ENCODE measurements at regions not wholly inside any gene's neighbourhood (a gene's known extent, or its start where the extent isn't known, plus 50 kb on each side); places are given as distances from the start of the nearest gene placed in this dataset.

DNA sequence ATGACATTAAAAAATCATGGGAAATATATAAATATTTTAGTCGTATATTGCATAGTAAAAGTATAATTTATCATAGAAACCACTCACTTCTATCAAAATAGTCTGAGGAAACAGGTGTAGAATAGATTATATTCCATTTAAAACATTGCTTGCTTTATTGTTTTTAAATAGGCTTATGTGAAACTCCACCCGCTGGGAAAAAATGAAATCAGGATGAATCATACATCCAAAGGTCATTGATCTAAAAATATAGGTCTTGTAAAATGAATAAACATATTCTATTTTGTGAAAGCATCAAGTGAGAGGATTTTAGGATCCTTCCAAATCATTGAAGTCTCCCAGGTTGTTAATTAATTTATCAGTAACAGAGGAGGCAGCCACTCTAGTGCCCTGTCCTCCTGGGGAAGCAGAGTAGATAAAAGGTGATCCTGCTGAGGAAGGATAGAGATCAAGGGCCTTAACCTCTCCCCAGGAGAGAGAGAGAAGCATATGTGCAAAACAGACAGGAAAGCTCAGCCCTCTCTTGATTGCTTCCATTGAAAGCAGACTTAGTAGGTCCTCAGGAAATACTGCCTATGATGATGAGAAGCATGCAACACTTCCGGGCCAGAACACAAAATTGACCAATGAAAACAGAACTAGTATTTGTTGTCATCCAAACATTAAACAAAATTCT lies 96.8 kb upstream of the MAP9 start:
- no peak overlapping the region for H3K27ac ChIP-seq (ENCODE audit: low read depth, low read length)
- H4K20me1 ChIP-seq (ENCODE audit: insufficient read depth, low read length) = no peaks in the 10 kb centered on the region
- no peaks in the 10 kb centered on the region for H3K27me3 ChIP-seq (ENCODE audit: insufficient read depth, low read length)
- H2AFZ ChIP-seq (ENCODE audit: low read length) = no peak overlapping the region
- H3K79me2 ChIP-seq (ENCODE audit: insufficient read depth, low read length) = no peaks in the 10 kb centered on the region
- no peaks in the 10 kb centered on the region for H3K4me1 ChIP-seq (ENCODE audit: insufficient read depth, low read length)
- no peak overlapping the region for H3K4me2 ChIP-seq (ENCODE audit: insufficient read depth, low read length)
- no peaks in the 10 kb centered on the region for H3K9me3 ChIP-seq (ENCODE audit: low read depth, low read length)
- TF ChIP-seq CTCF (IDR thresholded peaks at IDR 0.05; ENCODE audit: extremely low read depth, low read depth, low read length) = no peak
- DNase-seq (ENCODE audit: insufficient read length, low spot score, missing footprints) = no peak
- no peak overlapping the region for H3K4me3 ChIP-seq (ENCODE audit: insufficient read depth, low read length)
- no peaks in the 10 kb centered on the region for H3K36me3 ChIP-seq (ENCODE audit: insufficient read depth, low read length)

DNA sequence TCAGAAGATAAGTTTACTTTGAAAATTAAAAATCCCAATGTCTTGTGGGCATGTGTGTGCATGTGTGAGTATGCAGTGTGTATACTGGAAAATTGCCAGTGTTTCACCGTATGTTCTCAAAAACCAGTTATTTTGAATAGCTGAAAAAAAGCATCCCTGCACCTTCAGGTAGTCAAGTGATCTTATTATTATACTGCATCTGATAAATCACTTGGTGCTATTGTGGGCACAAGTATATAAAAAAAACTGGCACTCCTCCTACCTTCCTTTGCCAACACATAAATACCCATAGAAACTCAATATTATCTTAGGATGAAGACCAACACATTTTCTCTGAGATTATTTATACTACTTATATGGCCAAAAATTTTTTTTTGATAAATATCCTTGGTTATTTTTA lies 91.5 kb upstream of the MAP9 start:
- no peak overlapping the region for H3K27ac ChIP-seq (ENCODE audit: low read depth, low read length)
- H3K36me3 ChIP-seq (ENCODE audit: insufficient read depth, low read length) = no peaks in the 10 kb centered on the region
- no peak overlapping the region for H2AFZ ChIP-seq (ENCODE audit: low read length)
- no peaks in the 10 kb centered on the region for H4K20me1 ChIP-seq (ENCODE audit: insufficient read depth, low read length)
- no peak overlapping the region for H3K4me3 ChIP-seq (ENCODE audit: insufficient read depth, low read length)
- H3K79me2 ChIP-seq (ENCODE audit: insufficient read depth, low read length) = no peaks in the 10 kb centered on the region
- H3K27me3 ChIP-seq (ENCODE audit: insufficient read depth, low read length) = no peaks in the 10 kb centered on the region
- no peak overlapping the region for H3K4me2 ChIP-seq (ENCODE audit: insufficient read depth, low read length)
- DNase-seq (ENCODE audit: insufficient read length, low spot score, missing footprints) = no peak
- no peaks in the 10 kb centered on the region for H3K9me3 ChIP-seq (ENCODE audit: low read depth, low read length)
- no peaks in the 10 kb centered on the region for H3K4me1 ChIP-seq (ENCODE audit: insufficient read depth, low read length)
- TF ChIP-seq CTCF (IDR thresholded peaks at IDR 0.05; ENCODE audit: extremely low read depth, low read depth, low read length) = no peak

DNA sequence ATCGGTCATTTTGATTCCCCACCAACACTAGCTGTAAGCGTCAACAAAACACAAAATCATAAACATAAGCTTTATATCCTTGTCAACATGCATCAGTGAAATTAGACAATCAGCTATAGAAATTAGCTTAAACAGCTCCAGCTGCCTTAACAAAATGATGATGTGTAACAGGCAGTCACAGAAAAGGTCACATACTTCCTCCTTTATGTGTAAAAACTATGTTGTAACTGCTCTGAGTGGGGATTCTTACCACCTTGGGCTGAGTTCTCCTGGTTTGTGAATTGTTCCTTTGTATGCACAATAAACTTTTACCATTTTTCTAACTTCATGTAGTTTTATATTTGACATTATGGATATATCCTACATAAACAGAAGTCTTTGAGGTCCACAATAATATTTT lies 73.9 kb upstream of the MAP9 start:
- H2AFZ ChIP-seq (ENCODE audit: low read length) = no peak overlapping the region
- H3K27ac ChIP-seq (ENCODE audit: low read depth, low read length) = no peak overlapping the region
- DNase-seq (ENCODE audit: insufficient read length, low spot score, missing footprints) = no peak
- H3K9me3 ChIP-seq (ENCODE audit: low read depth, low read length) = no peaks in the 10 kb centered on the region
- no peak for TF ChIP-seq CTCF (IDR thresholded peaks at IDR 0.05; ENCODE audit: extremely low read depth, low read depth, low read length)
- no peaks in the 10 kb centered on the region for H3K4me1 ChIP-seq (ENCODE audit: insufficient read depth, low read length)
- H3K27me3 ChIP-seq (ENCODE audit: insufficient read depth, low read length) = peaks cover 3% of the 10 kb centered on the region
- no peak overlapping the region for H3K4me2 ChIP-seq (ENCODE audit: insufficient read depth, low read length)
- no peaks in the 10 kb centered on the region for H3K36me3 ChIP-seq (ENCODE audit: insufficient read depth, low read length)
- no peaks in the 10 kb centered on the region for H3K79me2 ChIP-seq (ENCODE audit: insufficient read depth, low read length)
- no peaks in the 10 kb centered on the region for H4K20me1 ChIP-seq (ENCODE audit: insufficient read depth, low read length)
- H3K4me3 ChIP-seq (ENCODE audit: insufficient read depth, low read length) = no peak overlapping the region

DNA sequence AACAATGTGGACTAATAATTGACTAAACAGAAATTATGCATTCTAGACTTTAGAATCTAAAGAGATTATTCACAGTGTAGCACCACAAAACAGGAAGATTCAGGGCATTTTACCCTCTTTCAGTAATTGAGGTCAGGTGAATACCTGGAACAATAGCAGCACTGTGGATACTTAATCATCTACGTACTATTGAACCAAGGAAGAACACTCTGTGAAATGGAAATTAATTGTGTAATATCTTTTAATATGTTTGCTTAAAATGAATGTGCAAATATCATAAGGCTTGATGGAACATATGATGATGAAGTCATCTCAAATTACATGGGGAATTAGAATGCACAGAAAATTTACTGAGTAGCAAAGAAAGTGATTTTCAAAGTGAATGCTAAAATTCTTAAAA lies 68.5 kb upstream of the MAP9 start:
- H2AFZ ChIP-seq (ENCODE audit: low read length) = no peak overlapping the region
- no peaks in the 10 kb centered on the region for H3K79me2 ChIP-seq (ENCODE audit: insufficient read depth, low read length)
- TF ChIP-seq CTCF (IDR thresholded peaks at IDR 0.05; ENCODE audit: extremely low read depth, low read depth, low read length) = no peak
- H3K36me3 ChIP-seq (ENCODE audit: insufficient read depth, low read length) = no peaks in the 10 kb centered on the region
- peaks cover 5% of the 10 kb centered on the region for H3K4me1 ChIP-seq (ENCODE audit: insufficient read depth, low read length)
- H3K27me3 ChIP-seq (ENCODE audit: insufficient read depth, low read length) = peaks cover 3% of the 10 kb centered on the region
- no peak overlapping the region for H3K27ac ChIP-seq (ENCODE audit: low read depth, low read length)
- H3K4me2 ChIP-seq (ENCODE audit: insufficient read depth, low read length) = no peak overlapping the region
- H4K20me1 ChIP-seq (ENCODE audit: insufficient read depth, low read length) = no peaks in the 10 kb centered on the region
- no peak for DNase-seq (ENCODE audit: insufficient read length, low spot score, missing footprints)
- H3K9me3 ChIP-seq (ENCODE audit: low read depth, low read length) = no peaks in the 10 kb centered on the region
- H3K4me3 ChIP-seq (ENCODE audit: insufficient read depth, low read length) = no peak overlapping the region

Data from osteoblast (primary cell).